Activated naive CD4-positive, alpha-beta T cell treated with anti-CD3 and anti-CD28 coated beads for 36 hours (primary cell): ENCODE measurements at regions not wholly inside any gene's neighbourhood (a gene's known extent, or its start where the extent isn't known, plus 50 kb on each side); places are given as distances from the start of the nearest gene placed in this dataset.

Source experiments
- CTCF ChIA-PET: fragments of 350-600 bp; sonication (Branson Sonifier 250); formaldehyde crosslinking; loops from one replicate; lab custom pipeline; 2021; ENCODE audit warnings: antibody characterized with exemption; lab: Charles Lee
- DNase-seq: peaks from one replicate; pipeline ENCODE4 v3.0.0-alpha.2; 2020
- H3K27ac Mint-ChIP-seq: one replicate; pipeline ENCODE4 v1.8.0; 2021; ENCODE audit warnings: mild to moderate bottlenecking, mixed read lengths
- H3K27me3 Mint-ChIP-seq: one replicate; pipeline ENCODE4 v1.8.0; 2021; ENCODE audit warnings: low read depth, mixed read lengths
- H3K36me3 Mint-ChIP-seq: one replicate; pipeline ENCODE4 v1.8.0; 2021; ENCODE audit warnings: low read depth, mixed read lengths
- H3K4me1 Mint-ChIP-seq: one replicate; pipeline ENCODE4 v1.8.0; 2021; ENCODE audit warnings: low read depth, mixed read lengths
- H3K4me3 Mint-ChIP-seq: one replicate; pipeline ENCODE4 v1.8.0; 2021; ENCODE audit warnings: mild to moderate bottlenecking, moderate library complexity, mixed read lengths
- H3K9me3 Mint-ChIP-seq: one replicate; pipeline ENCODE4 v1.8.0; 2021; ENCODE audit warnings: mixed read lengths
- intact Hi-C: fragments of 100-400 bp; cut with micrococcal nuclease; formaldehyde crosslinking; loops from one replicate; pipeline ENCODE4 v1.15.1; 2023

DNA sequence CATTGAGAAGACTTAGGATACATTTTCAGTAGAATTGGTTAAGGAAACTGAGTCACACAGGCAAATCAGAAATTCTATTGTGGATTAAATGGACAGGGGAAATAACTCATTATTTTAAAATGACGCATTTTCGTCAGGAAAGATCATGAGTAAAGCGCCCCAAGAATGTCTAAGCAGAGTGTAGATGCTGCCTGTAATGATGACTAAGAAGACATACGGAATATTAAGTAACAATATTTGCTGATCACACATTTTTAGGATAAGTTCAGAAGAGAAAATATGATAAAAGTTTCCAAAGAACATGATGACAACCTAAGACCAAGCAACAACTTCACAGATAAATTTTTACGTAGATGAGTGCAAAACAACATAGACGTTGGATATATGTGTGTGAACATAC, 596.3 kb upstream of the TENM3 start:
- Mint-ChIP-seq H3K4me1 (no peaks in the 10 kb centered on the region), H3K9me3 (peaks cover 4% of the 10 kb centered on the region), H3K27ac (no peak overlapping the region), H3K4me3 (no peak overlapping the region), H3K27me3 (peaks cover 2% of the 10 kb centered on the region), H3K36me3 (no peaks in the 10 kb centered on the region)
- CTCF ChIA-PET = no interaction called here
- intact Hi-C loops = no loop called here
- no peak for DNase-seq

DNA sequence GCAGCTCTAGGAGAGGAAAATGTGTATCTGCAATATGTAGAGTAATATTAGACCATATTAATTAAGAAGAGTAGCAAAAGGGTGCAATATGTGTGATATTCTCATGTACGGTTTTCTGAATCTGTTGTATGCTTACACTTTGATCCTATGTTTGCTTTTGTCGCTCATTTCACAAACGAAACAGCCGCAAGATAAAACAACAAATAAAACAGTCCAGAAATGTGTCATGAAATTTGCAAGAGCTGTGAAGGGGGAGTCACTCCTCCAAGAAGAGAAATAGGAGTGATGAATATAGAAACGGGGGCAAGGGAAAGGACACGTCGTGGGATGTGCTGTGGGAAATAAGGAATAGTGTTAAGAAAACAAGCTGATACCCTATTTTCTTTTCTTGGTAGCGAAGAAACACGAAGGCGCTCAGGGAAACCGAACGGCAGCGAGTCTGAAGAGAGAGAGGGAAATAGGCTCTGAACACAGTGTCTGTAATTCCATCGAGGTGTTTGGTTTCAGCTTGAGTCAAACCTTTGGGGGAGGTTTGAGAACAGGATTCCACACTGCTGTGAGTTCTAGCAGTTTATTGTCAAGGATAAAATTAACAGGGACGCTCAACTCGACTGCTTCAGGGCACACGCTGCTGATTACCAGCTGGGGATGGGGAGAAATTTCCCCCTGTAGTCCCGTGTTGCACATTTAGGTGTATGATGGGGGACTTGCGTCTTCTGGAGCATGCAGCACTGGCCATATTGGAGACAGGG, 595.6 kb upstream of the TENM3 start:
- intact Hi-C loops = no loop called here
- CTCF ChIA-PET = no interaction called here
- Mint-ChIP-seq H3K27ac (no peak overlapping the region), H3K9me3 (no peaks in the 10 kb centered on the region), H3K36me3 (no peaks in the 10 kb centered on the region), H3K27me3 (peaks cover 2% of the 10 kb centered on the region), H3K4me3 (no peak overlapping the region), H3K4me1 (no peaks in the 10 kb centered on the region)
- DNase-seq = no peak

DNA sequence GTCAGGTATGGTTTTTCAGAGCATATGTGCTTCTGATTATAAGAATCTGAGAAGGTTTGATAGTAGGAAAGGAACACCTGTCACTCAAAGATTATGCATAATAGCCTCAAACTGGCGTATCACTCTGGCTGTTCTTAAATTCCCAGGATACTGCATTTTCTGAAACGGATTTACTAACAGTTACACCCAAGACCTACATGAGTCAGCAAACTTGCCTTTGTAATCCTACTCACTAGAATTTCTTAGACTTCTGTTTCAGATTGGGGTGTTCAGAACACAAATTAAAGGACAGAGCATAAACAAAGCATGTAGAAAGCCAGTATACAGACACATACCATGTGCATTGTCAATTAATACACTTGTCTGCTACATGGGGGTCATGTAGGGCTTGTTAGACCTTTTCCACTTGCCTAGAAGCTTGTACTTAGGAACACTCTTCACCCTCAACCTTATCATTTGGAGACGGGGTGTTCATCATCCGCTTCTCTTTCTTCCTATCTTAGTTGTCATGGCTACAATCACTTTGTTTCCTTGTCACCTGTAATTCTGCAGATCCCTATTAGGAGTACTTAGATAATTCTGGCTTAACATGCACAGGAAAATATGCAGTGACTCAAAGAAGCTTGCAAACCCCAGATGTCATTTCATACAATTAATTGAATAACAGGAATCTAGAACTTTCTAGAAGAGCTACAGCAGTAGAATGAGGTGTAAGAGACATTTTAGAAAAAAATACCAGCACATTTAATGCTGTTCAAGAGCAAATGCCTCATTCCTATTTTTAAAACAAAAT, 593.0 kb upstream of the TENM3 start:
- DNase-seq = no peak
- Mint-ChIP-seq H3K4me1 (no peaks in the 10 kb centered on the region), H3K9me3 (no peaks in the 10 kb centered on the region), H3K36me3 (no peaks in the 10 kb centered on the region), H3K27ac (no peak overlapping the region), H3K27me3 (peaks cover 2% of the 10 kb centered on the region), H3K4me3 (no peak overlapping the region)
- intact Hi-C loops = no loop called here
- CTCF ChIA-PET = no interaction called here

DNA sequence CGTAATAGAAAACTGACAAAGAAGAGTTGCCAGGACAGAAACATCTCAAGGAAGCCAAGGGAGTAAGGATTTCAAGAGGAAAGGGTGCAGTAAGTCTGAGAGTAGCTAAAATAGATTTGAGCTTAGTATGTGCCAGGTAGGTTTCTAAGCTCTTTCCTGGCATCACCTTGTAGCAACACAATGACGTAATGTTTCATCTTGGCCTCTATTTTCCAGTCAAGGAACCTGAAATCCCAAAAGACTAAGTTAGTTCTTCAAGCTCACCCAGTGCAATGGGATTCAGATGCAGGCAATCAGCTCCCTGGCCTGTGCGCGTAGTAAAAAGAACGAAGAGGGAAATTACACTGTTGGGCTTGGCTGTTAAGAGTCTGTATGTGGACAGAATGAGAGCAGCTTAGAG, 586.5 kb upstream of the TENM3 start:
- H3K27ac Mint-ChIP-seq = no peak overlapping the region
- intact Hi-C loops = no loop called here
- DNase-seq = no peak
- CTCF ChIA-PET = no interaction called here
- no peaks in the 10 kb centered on the region for H3K36me3 Mint-ChIP-seq
- H3K4me1 Mint-ChIP-seq = no peaks in the 10 kb centered on the region
- H3K4me3 Mint-ChIP-seq = no peak overlapping the region
- peaks cover 1% of the 10 kb centered on the region for H3K9me3 Mint-ChIP-seq
- H3K27me3 Mint-ChIP-seq = no peaks in the 10 kb centered on the region

DNA sequence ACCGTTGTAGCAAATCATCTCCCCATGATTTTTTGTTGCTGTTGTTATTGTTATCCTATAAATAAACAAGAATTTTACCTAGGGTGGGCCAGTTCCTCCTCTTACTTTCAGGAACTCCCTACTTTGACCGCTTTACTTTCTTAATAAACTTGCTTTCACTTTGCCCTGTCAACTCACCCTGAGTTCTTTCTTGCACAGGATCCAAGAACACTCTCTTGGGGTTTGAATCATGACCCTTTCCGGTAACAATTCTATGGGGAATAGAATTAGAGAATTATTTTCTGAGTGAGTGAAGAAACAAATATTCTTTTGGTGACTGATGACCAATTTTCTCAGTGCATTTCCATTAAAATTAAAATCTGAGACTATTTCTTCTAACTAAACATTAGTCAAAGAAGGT, 584.0 kb upstream of the TENM3 start:
- no peak overlapping the region for H3K27ac Mint-ChIP-seq
- no peak overlapping the region for H3K4me3 Mint-ChIP-seq
- CTCF ChIA-PET = no interaction called here
- no peak for DNase-seq
- no peaks in the 10 kb centered on the region for H3K36me3 Mint-ChIP-seq
- intact Hi-C loops = no loop called here
- H3K27me3 Mint-ChIP-seq = no peaks in the 10 kb centered on the region
- H3K9me3 Mint-ChIP-seq = peaks cover 1% of the 10 kb centered on the region
- no peaks in the 10 kb centered on the region for H3K4me1 Mint-ChIP-seq

DNA sequence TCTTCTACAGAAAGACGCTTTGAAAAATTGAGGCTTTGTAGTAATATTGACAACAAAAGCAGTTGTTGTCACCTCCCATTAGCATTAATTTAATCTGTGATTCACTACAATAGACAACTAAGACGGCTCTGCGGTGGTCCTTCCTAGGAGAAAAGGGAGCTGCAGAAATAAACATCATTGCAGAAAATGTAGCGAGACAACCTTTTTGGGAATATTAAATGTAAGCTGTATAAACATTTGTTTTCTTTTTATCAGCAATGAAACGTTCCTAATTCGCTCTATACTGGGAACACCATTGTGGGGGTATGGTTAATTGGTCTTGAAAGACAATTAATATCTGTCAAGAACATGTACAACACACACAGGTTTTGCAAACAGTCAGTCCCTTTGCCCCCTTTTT, 583.3 kb upstream of the TENM3 start:
- no peaks in the 10 kb centered on the region for H3K27me3 Mint-ChIP-seq
- no peak overlapping the region for H3K27ac Mint-ChIP-seq
- DNase-seq = no peak
- H3K4me3 Mint-ChIP-seq = no peak overlapping the region
- peaks cover 1% of the 10 kb centered on the region for H3K9me3 Mint-ChIP-seq
- no peaks in the 10 kb centered on the region for H3K4me1 Mint-ChIP-seq
- H3K36me3 Mint-ChIP-seq = no peaks in the 10 kb centered on the region
- CTCF ChIA-PET = no interaction called here
- intact Hi-C loops = no loop called here

DNA sequence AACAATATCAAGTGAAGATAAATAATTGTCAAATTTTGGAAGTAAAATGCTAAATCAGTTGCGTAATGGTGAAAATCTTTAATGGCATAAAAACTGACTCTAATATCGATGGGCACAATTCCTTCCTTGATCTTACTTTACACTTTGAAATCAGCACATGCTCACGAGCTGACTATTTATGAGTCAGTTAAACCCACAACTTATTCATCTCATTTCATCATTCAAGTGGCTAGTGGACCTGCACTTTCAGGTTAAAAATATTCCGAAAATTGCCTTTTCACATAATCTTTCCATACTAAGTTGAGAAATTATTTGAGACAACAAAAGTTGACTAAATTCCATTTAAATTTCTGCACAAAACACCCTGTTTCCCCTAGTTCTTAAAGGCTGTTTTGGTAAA, 582.1 kb upstream of the TENM3 start:
- CTCF ChIA-PET = no interaction called here
- intact Hi-C loops = no loop called here
- H3K36me3 Mint-ChIP-seq = no peaks in the 10 kb centered on the region
- H3K4me3 Mint-ChIP-seq = no peak overlapping the region
- no peaks in the 10 kb centered on the region for H3K4me1 Mint-ChIP-seq
- H3K27ac Mint-ChIP-seq = no peak overlapping the region
- DNase-seq = no peak
- no peaks in the 10 kb centered on the region for H3K27me3 Mint-ChIP-seq
- peaks cover 1% of the 10 kb centered on the region for H3K9me3 Mint-ChIP-seq

DNA sequence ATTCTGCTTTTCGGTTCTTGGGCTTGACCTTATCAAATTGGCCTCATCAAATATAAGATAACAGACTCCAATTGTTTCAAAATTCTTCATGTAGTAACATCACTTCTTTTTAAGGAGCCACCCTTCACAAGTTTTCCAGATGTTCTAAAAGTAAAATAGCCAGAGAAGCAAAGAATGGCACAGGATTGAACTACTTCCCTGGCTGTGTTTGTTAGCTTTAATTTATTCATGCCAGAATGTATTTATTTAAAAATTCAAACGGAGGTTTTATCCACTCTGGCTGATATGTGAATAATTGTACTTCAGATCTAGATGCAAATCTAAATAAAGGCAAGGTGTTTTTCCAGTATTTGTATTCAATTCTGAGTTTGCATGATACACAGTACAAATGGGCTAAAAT, 581.3 kb upstream of the TENM3 start:
- CTCF ChIA-PET = no interaction called here
- no peak overlapping the region for H3K4me3 Mint-ChIP-seq
- H3K27me3 Mint-ChIP-seq = no peaks in the 10 kb centered on the region
- no peak overlapping the region for H3K27ac Mint-ChIP-seq
- no peaks in the 10 kb centered on the region for H3K36me3 Mint-ChIP-seq
- H3K4me1 Mint-ChIP-seq = no peaks in the 10 kb centered on the region
- peaks cover 1% of the 10 kb centered on the region for H3K9me3 Mint-ChIP-seq
- intact Hi-C loops = no loop called here
- no peak for DNase-seq

DNA sequence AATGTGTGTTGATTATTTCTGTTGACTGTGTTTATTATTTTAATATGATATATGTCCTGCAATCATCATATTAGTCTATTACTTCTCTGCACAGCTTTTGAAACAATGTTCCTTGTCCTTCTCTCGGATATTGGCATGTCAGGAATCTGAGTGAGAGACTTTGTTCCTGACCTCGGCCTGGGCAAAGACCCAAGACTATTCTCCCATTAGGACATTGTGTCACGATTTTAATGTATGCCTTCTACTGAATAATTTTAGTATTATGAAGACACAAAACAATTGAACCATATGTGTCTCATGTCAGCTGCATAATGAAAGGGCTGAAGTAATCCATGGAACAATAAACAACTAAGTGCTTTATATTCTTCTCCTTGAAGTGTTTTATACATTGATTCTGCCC, 580.8 kb upstream of the TENM3 start:
- no peaks in the 10 kb centered on the region for H3K27me3 Mint-ChIP-seq
- CTCF ChIA-PET = no interaction called here
- H3K9me3 Mint-ChIP-seq = peaks cover 1% of the 10 kb centered on the region
- H3K36me3 Mint-ChIP-seq = no peaks in the 10 kb centered on the region
- no peak overlapping the region for H3K27ac Mint-ChIP-seq
- DNase-seq = no peak
- intact Hi-C loops = no loop called here
- no peaks in the 10 kb centered on the region for H3K4me1 Mint-ChIP-seq
- no peak overlapping the region for H3K4me3 Mint-ChIP-seq

DNA sequence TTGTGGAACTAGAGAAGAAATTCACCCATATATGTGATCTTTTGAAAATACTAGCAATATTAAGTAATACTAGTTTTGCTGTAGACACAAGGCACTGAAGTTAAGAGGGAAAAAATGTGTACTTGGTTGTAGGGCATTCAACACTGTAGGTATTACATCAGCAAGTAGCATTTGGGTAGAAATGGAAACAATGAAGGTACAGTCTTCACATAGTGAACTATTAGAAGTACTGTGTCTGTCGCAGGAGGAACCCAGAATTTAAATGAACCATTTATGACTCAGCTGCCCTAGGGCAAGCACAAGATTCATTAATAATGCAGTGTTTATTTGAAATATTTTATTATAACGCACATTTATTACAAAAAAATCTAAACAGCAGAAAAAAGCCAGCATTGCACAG, 572.7 kb upstream of the TENM3 start:
- Mint-ChIP-seq H3K9me3 (no peaks in the 10 kb centered on the region), H3K36me3 (no peaks in the 10 kb centered on the region), H3K27me3 (no peaks in the 10 kb centered on the region), H3K27ac (no peak overlapping the region), H3K4me3 (no peak overlapping the region), H3K4me1 (no peaks in the 10 kb centered on the region)
- CTCF ChIA-PET = no interaction called here
- intact Hi-C loops = no loop called here
- DNase-seq = no peak

DNA sequence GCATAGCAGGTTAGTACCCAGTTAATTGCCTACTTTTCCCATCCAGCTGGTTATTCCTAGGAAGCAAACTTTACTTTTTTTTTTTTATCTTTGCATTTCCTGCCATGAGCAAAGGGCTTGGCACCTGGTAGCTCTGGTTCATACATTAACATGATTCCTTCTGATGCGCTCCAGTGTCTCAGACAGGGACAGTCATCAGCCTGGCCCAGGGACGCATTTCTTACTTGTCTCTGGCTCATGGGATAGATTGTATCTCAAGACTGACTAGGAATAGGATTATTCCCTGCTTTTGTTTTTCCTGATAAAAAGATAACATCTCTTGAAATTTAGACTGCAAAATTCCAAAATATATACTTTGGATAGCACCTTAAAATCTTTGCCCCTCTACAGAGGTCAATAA, 571.5 kb upstream of the TENM3 start:
- CTCF ChIA-PET = no interaction called here
- Mint-ChIP-seq H3K36me3 (no peaks in the 10 kb centered on the region), H3K27me3 (no peaks in the 10 kb centered on the region), H3K4me3 (no peak overlapping the region), H3K9me3 (no peaks in the 10 kb centered on the region), H3K4me1 (no peaks in the 10 kb centered on the region), H3K27ac (no peak overlapping the region)
- intact Hi-C loops = no loop called here
- no peak for DNase-seq

DNA sequence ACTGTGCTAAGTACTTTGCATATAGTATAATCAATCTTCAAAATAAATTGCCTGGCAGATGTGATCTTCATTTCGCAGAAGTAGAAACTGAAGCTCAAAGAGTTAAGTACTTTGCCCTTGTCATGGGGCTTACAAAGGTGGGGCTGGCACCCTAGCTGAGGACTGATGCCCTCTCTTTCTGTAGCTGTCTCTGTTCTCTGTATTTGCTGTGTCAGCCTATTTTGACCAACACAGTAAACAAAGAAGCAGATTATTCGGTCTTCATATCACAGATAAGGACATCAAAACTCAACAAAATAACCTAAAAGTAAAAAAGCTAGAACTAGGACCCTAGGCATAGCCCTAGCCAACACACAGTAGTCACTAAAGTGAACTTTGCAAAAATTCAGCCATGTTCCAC, 570.5 kb upstream of the TENM3 start:
- intact Hi-C loops = no loop called here
- H3K27me3 Mint-ChIP-seq = no peaks in the 10 kb centered on the region
- DNase-seq = no peak
- H3K4me1 Mint-ChIP-seq = no peaks in the 10 kb centered on the region
- no peak overlapping the region for H3K27ac Mint-ChIP-seq
- no peaks in the 10 kb centered on the region for H3K36me3 Mint-ChIP-seq
- peaks cover 4% of the 10 kb centered on the region for H3K9me3 Mint-ChIP-seq
- CTCF ChIA-PET = no interaction called here
- H3K4me3 Mint-ChIP-seq = no peak overlapping the region

DNA sequence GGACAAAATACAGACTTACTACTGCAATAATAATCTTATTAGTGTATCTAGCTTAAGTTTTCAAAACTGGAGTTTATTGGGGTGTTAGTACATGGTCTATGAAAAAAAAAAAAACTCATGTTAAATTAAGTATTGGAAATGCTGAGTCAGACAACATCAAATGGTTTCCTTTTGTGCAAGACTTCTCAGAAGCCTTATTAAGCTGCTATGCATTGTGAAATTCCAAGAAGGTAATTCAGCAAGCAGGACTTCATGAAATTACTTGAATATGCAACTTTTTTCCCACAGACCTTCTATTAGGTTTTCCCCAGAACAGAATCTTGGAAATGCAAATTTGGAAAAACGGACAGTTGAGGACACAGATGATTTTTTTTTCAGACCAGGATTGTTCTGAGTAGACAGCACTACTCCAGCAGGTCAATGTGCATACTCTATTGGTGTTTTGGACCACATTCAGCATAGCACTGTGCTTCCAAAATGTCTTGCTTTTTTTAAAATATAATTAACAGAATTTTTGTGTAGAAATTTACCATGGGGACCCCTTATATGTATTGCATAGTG, 568.8 kb upstream of the TENM3 start:
- CTCF ChIA-PET = no interaction called here
- H3K36me3 Mint-ChIP-seq = no peaks in the 10 kb centered on the region
- peaks cover 4% of the 10 kb centered on the region for H3K9me3 Mint-ChIP-seq
- no peaks in the 10 kb centered on the region for H3K27me3 Mint-ChIP-seq
- intact Hi-C loops = no loop called here
- H3K27ac Mint-ChIP-seq = no peak overlapping the region
- DNase-seq = no peak
- H3K4me1 Mint-ChIP-seq = no peaks in the 10 kb centered on the region
- H3K4me3 Mint-ChIP-seq = no peak overlapping the region
